Urinary bladder (tissue), 3 donors: ENCODE measurements at regions not wholly inside any gene's neighbourhood (a gene's known extent, or its start where the extent isn't known, plus 50 kb on each side); places are given as distances from the start of the nearest gene placed in this dataset.
"Not testable (repeated sequence)": the region's sequence is repeated elsewhere in the genome, so short reads cannot be mapped to it uniquely, and the experiment has no call there.

Source experiments
- DNase-seq: peaks from one replicate; pipeline ENCODE4 v3.0.0-alpha.2; 2015; ENCODE audit errors: extremely low spot score
- H3K27ac ChIP-seq: one replicate; pipeline ENCODE4 v1.5.1; 2013; ENCODE audit warnings: low read depth, mild to moderate bottlenecking, moderate library complexity
- H3K36me3 ChIP-seq: one replicate; pipeline ENCODE4 v1.6.1; 2013; ENCODE audit warnings: mild to moderate bottlenecking, moderate library complexity; ENCODE audit not compliant: insufficient read depth
- H3K4me1 ChIP-seq: one replicate; pipeline ENCODE4 v1.6.1; 2013; ENCODE audit warnings: mild to moderate bottlenecking, moderate library complexity; ENCODE audit not compliant: insufficient read depth
- H3K4me3 ChIP-seq: one replicate; pipeline ENCODE4 v1.5.1; 2013; ENCODE audit warnings: low read depth, low read length
- WGBS: extraction: QIAGEN DNeasy Blood & Tissue Kit; methylation state at CpG from one replicate; pipeline ENCODE4 v1.1.7; 2013; 5-methylcytosine and 5-hydroxymethylcytosine counted together
- donor health status: healthy with polysubstance abuse.
- donor health status: healthy.

GRCh38 chr14:83707056-83707455 lies 1822.9 kb upstream of the FLRT2 start:
- Histone ChIP-seq H3K4me3 (no peak overlapping the region), H3K4me1 (no peaks in the 10 kb centered on the region), H3K36me3 (no peaks in the 10 kb centered on the region), H3K27ac (no peak overlapping the region)
- 88% methylated on average over 2 of the region's 2 CpGs for whole genome bisulfite sequencing
- no peak for DNase-seq

GRCh38 chr14:83709116-83709515 lies 1820.8 kb upstream of the FLRT2 start:
- no peak for DNase-seq
- H3K4me3 ChIP-seq: no peak overlapping the region
- H3K4me1 ChIP-seq: no peaks in the 10 kb centered on the region
- H3K36me3 ChIP-seq: no peaks in the 10 kb centered on the region
- H3K27ac ChIP-seq: no peak overlapping the region

- H3K4me3 ChIP-seq: no peak overlapping the region
- H3K4me1 ChIP-seq: no peaks in the 10 kb centered on the region
- 95% methylated on average over 2 of the region's 2 CpGs for WGBS
- H3K27ac ChIP-seq: no peak overlapping the region
- no peak for DNase-seq
- H3K36me3 ChIP-seq: no peaks in the 10 kb centered on the region
These were observed 1818.9 kb upstream of the FLRT2 start for GRCh38 chr14:83711046-83711445.

- 50% methylated on average over 2 of the region's 2 CpGs for WGBS
- no peak for DNase-seq
These were observed 1817.4 kb upstream of the FLRT2 start for GRCh38 chr14:83712418-83713129.

GRCh38 chr14:83713732-83714131 lies 1816.2 kb upstream of the FLRT2 start:
- no peak overlapping the region for H3K4me3 ChIP-seq
- no peak overlapping the region for H3K27ac ChIP-seq
- H3K36me3 ChIP-seq: no peaks in the 10 kb centered on the region
- WGBS: 52% methylated on average over 2 of the region's 2 CpGs
- DNase-seq: no peak
- H3K4me1 ChIP-seq: no peaks in the 10 kb centered on the region

More at GRCh38 chr14:83712418-83713129, 1817.4 kb upstream of the FLRT2 start:
- Histone ChIP-seq H3K4me3 (no peak overlapping the region), H3K4me1 (no peaks in the 10 kb centered on the region), H3K27ac (no peak overlapping the region), H3K36me3 (no peaks in the 10 kb centered on the region)

- Histone ChIP-seq H3K4me1 (no peaks in the 10 kb centered on the region), H3K4me3 (no peak overlapping the region), H3K27ac (no peak overlapping the region), H3K36me3 (no peaks in the 10 kb centered on the region)
- no peak for DNase-seq
These were observed 1815.8 kb upstream of the FLRT2 start for GRCh38 chr14:83714151-83714550.

- WGBS: 97% methylated on average over 12 of the region's 12 CpGs
- H3K4me3 ChIP-seq, H3K4me1 ChIP-seq: not testable (repeated sequence)
These were observed 1810.5 kb upstream of the FLRT2 start for GRCh38 chr14:83719435-83719834.

GRCh38 chr14:83733670-83734069 lies 1796.3 kb upstream of the FLRT2 start:
- Histone ChIP-seq H3K4me3 (no peak overlapping the region), H3K36me3 (no peaks in the 10 kb centered on the region), H3K4me1 (no peaks in the 10 kb centered on the region), H3K27ac (no peak overlapping the region)
- DNase-seq: no peak
- 88% methylated on average over 1 of the region's 1 CpG for WGBS

More at GRCh38 chr14:83719435-83719834, 1810.5 kb upstream of the FLRT2 start:
- not testable (repeated sequence) for H3K36me3 ChIP-seq, DNase-seq, H3K27ac ChIP-seq

GRCh38 chr14:83734431-83734830 lies 1795.5 kb upstream of the FLRT2 start:
- Histone ChIP-seq H3K36me3 (no peaks in the 10 kb centered on the region), H3K27ac (no peak overlapping the region), H3K4me1 (no peaks in the 10 kb centered on the region), H3K4me3 (no peak overlapping the region)
- WGBS: 76% methylated on average over 7 of the region's 7 CpGs
- no peak for DNase-seq

GRCh38 chr14:83741269-83741668 lies 1788.7 kb upstream of the FLRT2 start:
- Histone ChIP-seq H3K4me3 (no peak overlapping the region), H3K36me3 (no peaks in the 10 kb centered on the region), H3K27ac (no peak overlapping the region), H3K4me1 (no peaks in the 10 kb centered on the region)
- DNase-seq: no peak
- WGBS: 89% methylated on average over 3 of the region's 3 CpGs

- H3K27ac ChIP-seq: no peak overlapping the region
- 96% methylated on average over 1 of the region's 1 CpG for WGBS
- H3K36me3 ChIP-seq: no peaks in the 10 kb centered on the region
- no peaks in the 10 kb centered on the region for H3K4me1 ChIP-seq
- H3K4me3 ChIP-seq: no peak overlapping the region
- no peak for DNase-seq
These were observed 1785.7 kb upstream of the FLRT2 start for GRCh38 chr14:83744224-83744623.

- no peak overlapping the region for H3K4me3 ChIP-seq
- WGBS: 94% methylated on average over 2 of the region's 2 CpGs
- H3K4me1 ChIP-seq: no peaks in the 10 kb centered on the region
- no peak for DNase-seq
- no peaks in the 10 kb centered on the region for H3K36me3 ChIP-seq
- H3K27ac ChIP-seq: no peak overlapping the region
These were observed 1785.1 kb upstream of the FLRT2 start for GRCh38 chr14:83744891-83745290.

- Histone ChIP-seq H3K4me1 (no peaks in the 10 kb centered on the region), H3K27ac (no peak overlapping the region), H3K4me3 (no peak overlapping the region), H3K36me3 (no peaks in the 10 kb centered on the region)
- 95% methylated on average over 3 of the region's 3 CpGs for WGBS
- DNase-seq: no peak
These were observed 1783.6 kb upstream of the FLRT2 start for GRCh38 chr14:83746336-83746735.

- H3K4me3 ChIP-seq: no peak overlapping the region
- no peak overlapping the region for H3K27ac ChIP-seq
- WGBS: 34% methylated on average over 3 of the region's 3 CpGs
- no peaks in the 10 kb centered on the region for H3K4me1 ChIP-seq
- no peak for DNase-seq
- H3K36me3 ChIP-seq: no peaks in the 10 kb centered on the region
These were observed 1772.0 kb upstream of the FLRT2 start for GRCh38 chr14:83757916-83758315.
